GM18499 (cell line): ENCODE measurements at regions not wholly inside any gene's neighbourhood (a gene's known extent, or its start where the extent isn't known, plus 50 kb on each side); places are given as distances from the start of the nearest gene placed in this dataset.

Source experiments
- ATAC-seq: cut with Tn5 transposase; IDR thresholded peaks from one replicate; pipeline ENCODE4 v1.9.1; 2021; ENCODE audit warnings: moderate number of reproducible peaks; ENCODE audit not compliant: insufficient read depth, unreplicated experiment

DNA sequence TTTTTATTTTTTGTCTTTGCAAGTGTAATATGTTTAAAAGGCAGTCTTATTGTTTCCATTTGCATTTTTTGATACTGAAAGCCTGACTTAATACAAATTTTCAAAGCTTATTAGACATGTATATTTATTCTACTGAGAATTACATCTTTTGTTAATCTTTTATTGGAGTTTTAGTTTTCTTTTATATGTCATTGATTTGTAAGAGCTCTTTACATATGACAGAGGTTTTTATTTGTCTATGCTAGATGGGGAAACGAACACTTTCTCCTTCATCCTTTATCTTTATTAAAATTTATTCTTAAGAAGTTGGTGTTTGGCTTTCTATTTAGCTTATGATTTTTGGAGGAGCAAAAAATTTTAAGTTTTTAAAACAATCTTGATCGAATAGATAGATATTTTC is 234.4 kb upstream of the SRRM4 start:
- no peak for ATAC-seq

DNA sequence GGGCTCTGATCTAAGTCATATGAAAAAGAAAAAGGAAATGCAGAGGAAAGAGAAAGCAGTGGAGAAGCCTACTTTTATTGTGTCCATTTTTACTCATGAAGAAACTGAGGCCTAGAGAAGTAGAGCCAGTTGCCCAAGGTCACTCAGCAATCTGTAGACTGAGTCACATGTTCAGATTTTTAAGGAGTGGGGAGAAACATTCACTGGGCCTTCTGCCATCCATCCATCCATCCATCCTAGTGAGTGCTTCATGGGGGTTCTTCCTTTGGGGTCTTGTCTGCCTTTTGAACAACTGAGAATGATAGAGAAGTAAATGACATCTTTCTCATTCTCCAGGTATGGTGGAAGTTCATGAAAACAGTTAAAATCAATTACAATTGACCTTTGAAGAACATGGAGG is 233.6 kb upstream of the SRRM4 start:
- ATAC-seq: no peak

DNA sequence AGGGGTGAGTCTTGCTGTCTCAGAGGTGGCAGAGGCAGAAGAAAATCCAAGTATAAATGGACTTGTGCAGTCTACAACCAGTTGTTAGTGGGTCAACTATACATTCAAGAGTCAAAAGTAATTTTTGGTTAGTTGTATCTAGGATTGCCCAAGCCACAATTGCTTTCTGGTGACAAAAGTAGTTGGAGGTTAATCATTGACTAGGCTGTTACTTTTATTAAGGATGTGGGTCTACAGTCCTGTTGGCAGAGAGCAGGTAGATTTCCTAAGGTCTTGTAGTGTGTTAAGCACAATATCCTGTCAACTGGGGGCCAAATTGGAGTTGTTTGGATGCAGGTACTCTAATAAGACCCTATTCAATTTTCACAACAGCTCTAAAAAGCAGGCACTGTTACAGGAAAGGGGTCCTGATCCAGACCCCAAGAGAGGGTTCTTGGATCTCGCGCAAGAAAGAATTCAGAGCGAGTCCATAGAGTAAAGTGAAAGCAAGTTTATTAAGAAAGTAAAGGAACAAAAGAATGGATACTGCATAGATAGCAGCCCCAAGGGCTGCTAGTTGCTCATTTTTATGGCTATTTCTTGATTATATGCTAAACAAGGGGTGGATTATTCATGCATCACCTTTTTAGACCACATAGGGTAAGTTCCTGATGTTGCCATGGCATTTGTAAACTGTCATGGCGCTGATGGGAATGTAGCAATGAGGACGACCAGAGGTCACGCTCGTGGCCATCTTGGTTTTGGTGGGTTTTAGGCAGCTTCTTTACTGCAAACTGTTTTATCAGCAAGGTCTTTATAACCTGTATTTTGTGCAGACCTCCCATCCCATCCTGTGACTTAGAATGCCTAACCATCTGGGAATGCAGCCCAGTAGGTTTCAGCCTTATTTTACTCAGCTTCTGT is 232.6 kb upstream of the SRRM4 start:
- no peak for ATAC-seq

GRCh38 chr12:118749646-118750045 is 231.7 kb upstream of the SRRM4 start:
- no peak for ATAC-seq

DNA sequence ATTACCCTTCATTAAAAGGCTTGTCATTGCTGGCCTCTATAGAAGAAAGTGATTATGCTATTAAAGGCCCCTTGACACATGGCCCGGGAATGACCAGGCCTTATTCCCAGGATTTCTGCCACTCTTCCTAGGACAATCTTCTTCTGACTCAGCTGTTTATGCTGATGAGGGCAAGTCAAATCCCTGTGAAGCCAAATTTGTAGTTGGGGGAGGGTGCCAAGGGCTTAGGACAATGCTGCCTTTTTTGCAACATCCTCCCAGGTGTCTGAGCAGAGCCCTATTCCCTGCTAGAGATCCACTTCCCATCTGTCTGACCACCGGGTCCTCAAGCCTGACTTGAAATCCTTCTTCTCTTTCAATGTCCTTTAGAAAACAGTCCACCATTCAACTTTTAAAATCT is 230.7 kb upstream of the SRRM4 start:
- no peak for ATAC-seq

DNA sequence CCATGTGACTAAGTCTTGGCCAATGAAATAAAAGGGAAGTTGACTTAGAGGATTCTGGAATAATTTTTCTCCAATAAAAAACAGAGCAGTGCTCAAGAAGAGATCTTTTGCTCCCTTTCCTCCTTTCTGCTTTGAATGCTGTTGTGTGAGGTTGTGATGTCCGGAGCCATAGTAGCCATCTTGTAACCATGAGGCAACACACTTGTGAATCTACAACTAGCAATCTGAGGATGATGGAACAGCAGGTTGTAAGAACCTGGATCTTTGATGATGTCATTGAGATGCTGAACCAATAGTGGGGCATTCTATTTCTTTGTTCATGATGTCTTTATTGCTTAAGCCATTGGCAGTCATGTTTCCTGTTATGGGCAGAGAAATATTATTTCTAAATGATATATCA is 230.0 kb upstream of the SRRM4 start:
- no peak for ATAC-seq

- no peak for ATAC-seq
These were observed 220.7 kb upstream of the SRRM4 start for GRCh38 chr12:118760623-118761022.

DNA sequence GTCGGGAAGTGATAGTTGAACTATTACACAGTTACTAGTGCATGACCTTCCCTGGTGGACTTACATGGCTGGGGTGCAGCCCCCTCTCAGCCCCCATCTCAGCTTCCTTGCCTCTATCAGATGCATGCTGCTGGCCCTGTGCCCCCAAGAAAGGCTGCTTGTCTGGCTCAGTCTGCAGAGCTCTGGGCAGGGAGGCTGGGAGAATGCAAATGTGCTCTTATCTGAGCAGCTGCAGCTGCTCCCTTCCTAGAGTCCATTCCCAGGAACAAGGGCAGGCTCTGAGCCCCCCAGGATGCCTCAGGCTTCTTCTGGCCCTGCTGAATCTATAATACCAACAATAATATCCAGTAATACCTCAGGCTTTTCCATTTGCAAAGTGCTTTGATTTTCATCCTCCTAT is 218.1 kb upstream of the SRRM4 start:
- no peak for ATAC-seq

DNA sequence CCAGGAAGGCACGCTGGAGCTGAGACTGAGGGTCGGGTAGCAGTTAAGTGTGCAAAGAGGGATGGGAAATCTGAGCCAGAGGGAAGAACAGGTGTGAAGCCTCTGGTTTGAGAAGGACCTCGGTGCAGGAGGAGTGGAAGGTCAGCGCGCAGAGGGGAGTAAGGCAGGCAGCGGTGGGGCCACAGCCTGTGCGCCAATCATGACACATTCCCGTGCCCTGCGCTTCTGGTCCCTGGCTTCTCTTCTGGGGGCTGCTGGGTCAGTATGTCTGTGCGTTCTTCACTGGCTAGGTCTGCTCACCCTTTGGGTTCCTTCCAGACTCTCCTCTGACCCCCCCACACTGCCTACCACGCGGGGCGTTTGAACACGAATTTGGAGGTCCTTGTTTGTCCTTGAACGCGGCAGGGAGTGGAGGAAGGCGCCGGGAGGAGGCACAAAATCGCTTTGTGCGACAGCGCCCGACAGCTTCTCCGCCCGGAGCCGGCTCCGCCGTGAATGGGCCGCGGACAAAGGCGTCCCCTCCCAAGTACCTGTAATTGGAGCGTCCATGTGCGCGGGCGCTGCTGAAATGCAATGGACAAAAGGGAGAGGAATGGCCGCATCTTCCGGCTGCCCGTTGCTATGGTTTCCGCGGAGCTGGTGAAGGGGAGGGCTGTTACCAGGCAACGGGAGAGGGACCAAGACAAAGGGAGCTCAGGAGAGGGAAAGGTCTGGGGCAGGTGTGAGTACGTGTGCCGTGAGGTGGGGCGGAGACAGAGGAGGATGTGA is 207.2 kb upstream of the SRRM4 start:
- ATAC-seq: no peak

GRCh38 chr12:118777504-118777903 is 203.8 kb upstream of the SRRM4 start:
- ATAC-seq: no peak

DNA sequence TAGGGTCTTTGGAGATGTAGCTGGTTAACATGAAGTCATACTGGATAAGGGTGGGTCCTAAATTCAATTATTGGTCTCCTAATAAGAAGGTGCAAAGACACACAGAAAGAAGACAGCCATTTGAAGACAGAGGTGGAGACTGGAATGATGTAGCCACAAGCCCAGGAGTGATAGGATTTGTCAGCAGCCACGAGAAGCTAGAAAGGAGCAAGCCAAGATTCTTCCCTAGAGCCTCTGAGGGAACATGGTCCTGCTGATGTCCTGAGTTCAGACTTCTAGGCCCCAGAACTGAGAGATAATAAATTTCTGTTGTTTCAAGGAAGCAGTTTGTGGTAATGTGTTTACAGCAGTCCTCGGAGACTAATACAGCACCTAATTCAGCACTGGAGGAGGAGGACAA is 203.3 kb upstream of the SRRM4 start:
- ATAC-seq: no peak

- ATAC-seq: no peak
These were observed 200.4 kb upstream of the SRRM4 start for GRCh38 chr12:118780939-118781338.

DNA sequence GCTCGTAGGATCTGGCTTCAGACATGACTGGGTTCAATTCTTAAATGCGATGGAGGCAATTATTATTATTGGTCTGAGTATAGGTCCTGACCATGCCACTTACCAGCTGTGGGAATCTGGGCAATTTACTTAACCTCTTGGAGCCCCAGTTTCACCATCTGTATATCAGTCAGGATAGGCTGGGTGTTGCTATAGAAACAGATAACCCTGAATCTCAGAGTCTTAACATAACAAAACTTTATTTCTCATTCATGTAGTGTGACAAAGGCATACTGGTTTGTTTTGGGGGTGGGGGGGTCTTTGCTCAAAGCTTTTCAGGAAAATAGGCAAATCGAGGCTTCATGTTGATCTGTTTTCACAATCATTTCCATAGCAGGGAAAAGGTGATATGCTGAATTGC is 199.6 kb upstream of the SRRM4 start:
- no peak for ATAC-seq

GRCh38 chr12:118783703-118784102 is 197.6 kb upstream of the SRRM4 start:
- no peak for ATAC-seq

DNA sequence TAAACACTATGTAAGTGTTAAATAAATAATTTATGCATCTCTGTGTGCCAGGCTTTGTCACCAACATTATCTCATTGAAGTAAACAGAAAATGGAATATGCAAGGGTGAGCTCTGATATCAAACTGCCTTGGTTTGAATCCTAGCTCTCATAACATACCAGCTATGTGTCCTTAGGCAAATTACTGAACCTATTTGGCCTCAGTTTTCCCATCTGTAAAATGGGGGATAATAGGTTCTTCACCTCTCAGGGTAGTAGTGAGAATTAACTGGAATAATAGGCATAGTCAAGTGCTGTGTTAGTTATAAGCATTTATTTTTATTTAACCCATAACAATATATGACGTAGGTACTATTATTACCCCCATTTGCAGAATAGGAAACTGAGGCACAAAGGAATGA is 190.8 kb upstream of the SRRM4 start:
- ATAC-seq: no peak

DNA sequence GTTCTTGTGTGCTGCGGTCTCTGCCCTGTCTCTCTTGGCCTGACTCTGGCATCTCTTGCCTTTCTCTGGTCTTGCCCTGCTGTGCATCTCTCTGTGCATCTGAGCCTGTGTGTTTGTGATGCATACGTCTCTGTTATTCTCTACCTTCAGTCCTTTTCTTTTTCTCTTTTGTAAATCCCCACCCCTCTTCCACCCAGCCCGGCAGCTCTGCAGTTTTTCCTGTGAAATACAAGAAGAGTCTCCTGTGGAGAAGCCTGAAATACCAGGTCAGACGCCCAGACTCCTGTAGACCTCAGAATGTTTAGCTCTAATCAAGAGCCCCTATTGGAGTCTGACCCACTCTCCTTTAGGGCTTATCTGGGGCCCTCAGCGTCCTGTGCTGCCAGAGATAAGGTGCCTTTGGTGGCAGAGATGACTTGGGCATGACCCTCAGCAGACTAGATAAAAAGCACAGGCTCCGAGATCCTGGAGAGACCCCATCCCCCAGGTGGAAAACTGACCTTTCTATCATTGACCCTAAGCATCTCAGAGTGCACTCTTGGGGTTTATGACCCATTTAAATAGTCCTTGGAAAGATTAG is 167.5 kb upstream of the SRRM4 start:
- no peak for ATAC-seq

GRCh38 chr12:118816296-118816695 is 165.0 kb upstream of the SRRM4 start:
- ATAC-seq: no peak

DNA sequence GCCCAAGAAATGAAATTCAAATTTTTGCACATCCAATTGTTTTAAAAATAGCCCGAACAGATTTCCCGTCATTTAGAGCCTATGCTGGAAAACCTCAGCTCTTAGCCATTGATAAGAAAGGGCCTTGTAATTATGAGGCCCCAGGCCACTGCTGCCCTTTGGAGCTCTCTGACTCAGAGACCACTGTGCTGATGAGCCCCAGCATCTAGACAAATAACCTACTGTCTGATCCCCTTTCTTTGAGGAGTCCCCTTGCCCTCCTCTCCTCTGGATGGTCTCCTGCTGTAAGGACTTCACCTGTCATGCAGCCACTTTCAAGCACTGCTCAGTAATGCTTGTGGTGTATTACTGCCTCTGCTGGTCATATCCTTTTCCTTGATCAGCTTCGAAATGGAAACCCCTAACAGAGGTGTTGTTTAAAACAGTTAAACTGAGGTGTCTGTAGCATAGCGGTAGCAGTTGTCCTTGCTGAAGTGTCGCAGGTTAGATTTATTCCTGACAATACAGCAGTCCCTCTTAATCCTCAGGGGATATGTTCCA is 159.9 kb upstream of the SRRM4 start:
- no peak for ATAC-seq

- ATAC-seq: no peak
These were observed 158.8 kb upstream of the SRRM4 start for GRCh38 chr12:118822512-118822911.

- no peak for ATAC-seq
These were observed 154.3 kb upstream of the SRRM4 start for GRCh38 chr12:118827047-118827446.

DNA sequence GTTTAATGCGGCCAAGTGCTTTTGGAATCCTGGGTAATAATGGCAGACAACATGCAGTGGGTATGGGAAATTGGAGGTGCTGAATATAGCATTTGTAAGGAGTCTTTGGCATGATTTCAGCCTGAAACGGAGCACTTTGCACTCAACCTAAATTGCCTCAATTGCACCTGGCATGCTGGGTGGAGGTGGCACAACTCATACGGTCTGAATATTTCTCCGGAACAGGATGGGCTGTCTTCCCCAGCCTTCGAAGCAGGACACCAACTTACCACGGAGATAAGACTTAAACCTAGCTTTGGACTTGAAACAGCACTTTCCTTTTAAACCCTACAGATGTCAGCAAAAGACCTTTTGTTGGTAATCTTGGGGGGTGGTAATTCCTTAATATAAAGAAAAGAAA is 153.7 kb upstream of the SRRM4 start:
- no peak for ATAC-seq
